Upper lobe of left lung (tissue), 6 donors: ENCODE measurements at regions not wholly inside any gene's neighbourhood (a gene's known extent, or its start where the extent isn't known, plus 50 kb on each side); places are given as distances from the start of the nearest gene placed in this dataset.

Experiments
- ATAC-seq, 2 donors: fragments of 200-7000 bp; cut with Tn5 transposase; one replicate each; pipeline ENCODE4 v1.9.1; 2022; ENCODE audit warnings: mild to moderate bottlenecking in 2 of 2, moderate library complexity in 2 of 2; ENCODE audit not compliant: low FRiP score in 2 of 2
- DNase-seq, 2 donors: peaks; one replicate each; pipeline ENCODE4 v3.0.0-alpha.2; 2019 to 2020
- H3K27ac ChIP-seq, 4 donors: fragments of 200-600 bp; sonication (generic); one replicate each; pipeline ENCODE4 v1.5.1; 2016 to 2019
- H3K27me3 ChIP-seq, 4 donors: fragments of 200-600 bp; sonication (generic); one replicate each; pipeline ENCODE4 v1.5.1; 2017 to 2019
- H3K36me3 ChIP-seq, 4 donors: fragments of 200-600 bp; sonication (generic); one replicate each; pipeline ENCODE4 v1.5.1; 2016 to 2019
- H3K4me1 ChIP-seq, 4 donors: fragments of 200-600 bp; sonication (generic); one replicate each; pipeline ENCODE4 v1.5.1; 2018 to 2019
- H3K4me3 ChIP-seq, 4 donors: fragments of 200-600 bp; sonication (generic); one replicate each; pipeline ENCODE4 v1.5.1; 2017 to 2019; ENCODE audit warnings: mild to moderate bottlenecking in 2 of 4, moderate library complexity in 1 of 4
- H3K9me3 ChIP-seq, 4 donors: fragments of 200-600 bp; sonication (generic); one replicate each; pipeline ENCODE4 v1.5.1; 2018 to 2019
- EP300 ChIP-seq, 4 donors: sonication (generic); formaldehyde crosslinking; IDR thresholded peaks; one replicate each; pipeline ENCODE4 v1.5.1; 2017; ENCODE audit warnings: antibody characterized with exemption in 4 of 4, control low read depth in 2 of 4
- POLR2A ChIP-seq, 4 donors: fragments of 450-650 bp; IDR thresholded peaks; one replicate each; pipeline ENCODE4 v1.5.1; 2016 to 2017; ENCODE audit warnings: antibody characterized with exemption in 4 of 4, mild to moderate bottlenecking in 2 of 4
- POLR2AphosphoS5 ChIP-seq, 2 donors: sonication (generic); formaldehyde crosslinking; IDR thresholded peaks; one replicate each; pipeline ENCODE4 v1.5.1; 2017; ENCODE audit warnings: antibody characterized with exemption in 2 of 2
- WGBS, 2 donors: methylation state at CpG; one replicate each; pipeline ENCODE4 v1.1.5; 2017 to 2018; 5-methylcytosine and 5-hydroxymethylcytosine counted together
- TF ChIP-seq, protein P1 (sequence below), 6 experiments: fragments of 450-650 bp in 4 of 6; fragments of 200-600 bp in 2 of 6; sonication (generic) in 2 of 6; IDR thresholded peaks; one replicate each; pipeline ENCODE4 v1.5.1; 2016 to 2019; ENCODE audit warnings: antibody characterized with exemption in 6 of 6
- donor health status: DM: no; HTN: no; CAD: no; lungs with moderate emphysema.
- donor health status: DM: no; HTN: yes; CAD: no; lungs with severe emphysema.

DNA sequence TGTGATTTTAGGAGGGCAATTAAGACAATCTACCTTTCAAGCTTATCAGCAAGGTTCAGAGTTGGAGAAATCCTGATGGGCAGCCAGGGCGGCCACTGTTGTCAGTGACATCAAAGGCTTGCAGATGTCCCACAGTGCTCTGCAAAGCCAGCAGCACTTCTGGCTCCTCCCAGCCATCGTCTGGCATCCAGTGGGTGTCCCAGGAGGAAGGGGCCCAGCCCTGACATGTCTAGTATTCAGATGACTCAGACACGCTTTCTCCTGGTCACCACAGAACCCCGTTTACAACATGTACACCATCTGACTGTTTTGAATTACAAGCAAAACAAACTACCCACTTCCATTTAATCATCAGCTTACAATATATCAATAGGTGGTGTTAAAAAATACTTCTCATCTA is 61.4 kb downstream of the CYRIA start:
- Histone ChIP-seq H3K4me1 (peaks cover 3 to 10% (median 6%) of the 10 kb centered on the region in 4 donors), H3K27ac (no peak overlapping the region), H3K4me3 (no peak overlapping the region), H3K9me3 (no peaks in the 10 kb centered on the region), H3K27me3 (no peaks in the 10 kb centered on the region), H3K36me3 (peaks cover 0 to 3% (median 0%) of the 10 kb centered on the region in 4 donors)
- ATAC-seq (no peak), DNase-seq (no peak)
- TF ChIP-seq, protein P1, sequence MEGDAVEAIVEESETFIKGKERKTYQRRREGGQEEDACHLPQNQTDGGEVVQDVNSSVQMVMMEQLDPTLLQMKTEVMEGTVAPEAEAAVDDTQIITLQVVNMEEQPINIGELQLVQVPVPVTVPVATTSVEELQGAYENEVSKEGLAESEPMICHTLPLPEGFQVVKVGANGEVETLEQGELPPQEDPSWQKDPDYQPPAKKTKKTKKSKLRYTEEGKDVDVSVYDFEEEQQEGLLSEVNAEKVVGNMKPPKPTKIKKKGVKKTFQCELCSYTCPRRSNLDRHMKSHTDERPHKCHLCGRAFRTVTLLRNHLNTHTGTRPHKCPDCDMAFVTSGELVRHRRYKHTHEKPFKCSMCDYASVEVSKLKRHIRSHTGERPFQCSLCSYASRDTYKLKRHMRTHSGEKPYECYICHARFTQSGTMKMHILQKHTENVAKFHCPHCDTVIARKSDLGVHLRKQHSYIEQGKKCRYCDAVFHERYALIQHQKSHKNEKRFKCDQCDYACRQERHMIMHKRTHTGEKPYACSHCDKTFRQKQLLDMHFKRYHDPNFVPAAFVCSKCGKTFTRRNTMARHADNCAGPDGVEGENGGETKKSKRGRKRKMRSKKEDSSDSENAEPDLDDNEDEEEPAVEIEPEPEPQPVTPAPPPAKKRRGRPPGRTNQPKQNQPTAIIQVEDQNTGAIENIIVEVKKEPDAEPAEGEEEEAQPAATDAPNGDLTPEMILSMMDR (IDR thresholded peaks at IDR 0.05), result no peak
- TF ChIP-seq EP300 (IDR thresholded peaks at IDR 0.05), result no peak
- TF ChIP-seq POLR2AphosphoS5 (IDR thresholded peaks at IDR 0.05), result no peak
- TF ChIP-seq POLR2A (IDR thresholded peaks at IDR 0.05), result no peak
- 71 to 84% methylated on average over 4 of the region's 4 CpGs for WGBS, 2 donors

DNA sequence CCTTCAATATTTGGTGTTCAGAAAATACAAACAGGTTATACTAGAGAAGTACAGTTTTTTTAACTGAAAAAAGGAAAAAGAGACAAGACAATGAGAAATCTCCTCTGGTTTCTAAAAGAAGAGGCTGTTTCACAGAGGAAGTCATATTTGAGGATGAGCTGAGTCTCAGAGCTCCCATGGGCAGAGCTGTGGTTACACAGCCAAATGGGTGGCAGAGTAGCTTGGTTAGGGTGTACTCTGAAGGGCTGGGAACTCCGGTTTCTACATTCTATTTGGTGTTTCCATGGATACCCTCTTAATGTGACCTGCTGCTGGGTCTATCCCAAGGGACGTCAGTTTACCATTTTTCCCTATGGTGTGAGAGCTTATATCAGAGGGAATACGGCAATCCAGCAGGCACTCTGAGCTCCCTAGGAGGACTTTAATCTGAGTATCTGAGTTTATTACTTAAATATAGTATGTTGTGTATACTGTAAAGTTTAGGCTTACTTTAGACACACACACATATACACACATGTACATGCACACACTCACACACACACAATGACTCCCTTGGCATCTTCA is 74.2 kb downstream of the CYRIA start:
- WGBS, 2 donors, result 83 to 86% methylated on average over 3 of the region's 3 CpGs
- ATAC-seq, result no peak
- TF ChIP-seq EP300 (IDR thresholded peaks at IDR 0.05) (no peak), POLR2A (IDR thresholded peaks at IDR 0.05) (no peak), POLR2AphosphoS5 (IDR thresholded peaks at IDR 0.05) (no peak)
- TF ChIP-seq, protein P1 (IDR thresholded peaks at IDR 0.05), result no peak

DNA sequence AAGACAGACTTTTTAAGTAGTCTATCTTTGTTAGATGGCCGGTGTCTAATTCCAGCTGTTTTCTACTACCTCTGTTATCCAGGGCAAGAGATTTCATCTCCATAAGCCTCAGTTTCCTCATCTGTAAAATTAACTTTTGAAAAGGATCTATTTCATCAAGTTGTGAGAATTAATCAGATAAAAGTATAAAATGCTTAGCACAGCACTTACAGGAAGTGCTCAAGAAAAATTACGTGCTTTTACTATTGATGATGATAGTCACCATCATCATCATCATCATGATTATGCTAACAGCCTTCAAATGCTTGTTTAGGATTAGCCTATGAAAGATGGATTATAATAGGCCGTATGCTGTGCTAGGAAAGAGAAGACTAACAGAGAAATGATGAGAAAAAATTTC is 76.2 kb downstream of the CYRIA start:
- no peak overlapping the region for H3K27ac ChIP-seq
- no peak for TF ChIP-seq POLR2AphosphoS5 (IDR thresholded peaks at IDR 0.05)
- TF ChIP-seq POLR2A (IDR thresholded peaks at IDR 0.05), result no peak

More for the DNA sequence above, 74.2 kb downstream of the CYRIA start:
- Histone ChIP-seq H3K36me3 (peaks cover 0 to 4% (median 0%) of the 10 kb centered on the region in 4 donors), H3K9me3 (no peaks in the 10 kb centered on the region), H3K4me3 (no peak overlapping the region), H3K27ac (no peak overlapping the region), H3K4me1 (peaks cover 0 to 9% (median 0%) of the 10 kb centered on the region in 4 donors), H3K27me3 (no peaks in the 10 kb centered on the region)
- DNase-seq, result no peak

DNA sequence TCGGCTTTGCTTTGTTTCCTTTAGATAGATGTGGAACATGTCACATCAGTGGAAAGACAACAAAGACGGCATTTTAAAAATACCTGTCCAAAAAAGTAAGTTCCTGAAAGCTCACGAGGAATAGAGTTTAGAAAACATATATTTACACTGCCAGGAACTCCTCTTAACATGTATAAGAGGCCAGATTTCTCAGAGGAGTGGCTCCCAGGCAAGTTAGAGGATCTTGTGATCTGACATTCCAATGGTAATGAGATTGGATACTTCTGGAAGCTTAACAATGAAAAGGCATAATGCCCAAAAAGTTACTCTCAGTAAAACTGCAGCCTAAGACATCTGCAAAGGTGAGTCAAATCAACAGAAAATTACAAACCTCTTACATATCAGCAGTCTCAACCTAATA is 77.1 kb downstream of the CYRIA start:
- 50 to 70% methylated on average over 3 of the region's 3 CpGs for WGBS, 2 donors
- DNase-seq (no peak), ATAC-seq (no peak)
- Histone ChIP-seq H3K36me3 (peaks cover 0 to 4% (median 0%) of the 10 kb centered on the region in 4 donors), H3K9me3 (no peaks in the 10 kb centered on the region), H3K4me3 (no peak overlapping the region), H3K27me3 (no peaks in the 10 kb centered on the region), H3K27ac (no peak overlapping the region), H3K4me1 (peaks cover 6 to 21% (median 12%) of the 10 kb centered on the region in 4 donors)
- TF ChIP-seq POLR2AphosphoS5 (IDR thresholded peaks at IDR 0.05), result no peak

More for the DNA sequence above, 76.2 kb downstream of the CYRIA start:
- Histone ChIP-seq H3K9me3 (no peaks in the 10 kb centered on the region), H3K4me3 (no peak overlapping the region), H3K4me1 (peaks cover 3 to 12% (median 7%) of the 10 kb centered on the region in 4 donors), H3K36me3 (peaks cover 0 to 4% (median 0%) of the 10 kb centered on the region in 4 donors), H3K27me3 (no peaks in the 10 kb centered on the region)
- DNase-seq (no peak), ATAC-seq (no peak)
- WGBS, 2 donors, result 92 to 96% methylated on average over 3 of the region's 3 CpGs

DNA sequence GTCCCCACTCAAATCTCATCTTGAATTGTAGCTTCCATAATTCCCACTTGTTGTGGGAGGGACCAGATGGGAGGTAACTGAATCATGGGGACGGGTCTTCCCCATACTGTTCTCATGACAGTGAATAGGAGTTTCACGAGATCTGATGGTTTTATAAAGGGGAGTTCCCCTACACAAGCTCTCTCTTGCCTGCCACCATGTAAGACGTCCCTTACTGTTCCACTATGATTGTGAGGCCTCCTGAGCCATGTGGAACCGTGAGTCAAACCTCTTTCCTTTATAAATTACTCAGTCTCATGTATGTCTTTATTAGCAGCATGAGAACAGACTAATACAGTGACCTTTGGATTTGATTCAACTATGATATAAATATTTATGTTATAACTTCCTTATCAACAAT is 78.0 kb downstream of the CYRIA start:
- ATAC-seq, result no peak
- 59 to 77% methylated on average over 4 of the region's 4 CpGs for WGBS, 2 donors

More for the DNA sequence above, 78.0 kb downstream of the CYRIA start:
- Histone ChIP-seq H3K36me3 (peaks cover 0 to 4% (median 0%) of the 10 kb centered on the region in 4 donors), H3K27me3 (no peaks in the 10 kb centered on the region), H3K9me3 (no peaks in the 10 kb centered on the region), H3K4me1 (peaks cover 6 to 22% (median 12%) of the 10 kb centered on the region in 4 donors), H3K27ac (no peak overlapping the region), H3K4me3 (no peak overlapping the region)
- no peak for DNase-seq
- TF ChIP-seq, protein P1 (IDR thresholded peaks at IDR 0.05), result no peak
- TF ChIP-seq POLR2AphosphoS5 (IDR thresholded peaks at IDR 0.05), result no peak
- TF ChIP-seq EP300 (IDR thresholded peaks at IDR 0.05), result no peak
- no peak for TF ChIP-seq POLR2A (IDR thresholded peaks at IDR 0.05)
